GM10248 (cell line): ENCODE measurements at regions not wholly inside any gene's neighbourhood (a gene's known extent, or its start where the extent isn't known, plus 50 kb on each side); places are given as distances from the start of the nearest gene placed in this dataset.

Experiments
- CTCF ChIA-PET: fragments of 300-600 bp; sonication (Branson Sonifier 250); formaldehyde crosslinking; extraction: SDS; loops from one replicate; lab custom pipeline; 2021; ENCODE audit warnings: antibody characterized with exemption; lab: Yijun Ruan, JAX
- POLR2A ChIA-PET: fragments of 350-650 bp; sonication (Branson Sonifier 250); formaldehyde crosslinking; extraction: SDS; loops from one replicate; lab custom pipeline; 2020; ENCODE audit warnings: antibody characterized with exemption; lab: Yijun Ruan, JAX
- DNase-seq: peaks from one replicate; pipeline ENCODE4 v3.0.0; 2012; ENCODE audit errors: extremely low spot score
- TF ChIP-seq, protein P1 (sequence below): IDR thresholded peaks from 2 replicates; pipeline ENCODE4 v1.5.1; 2012; ENCODE audit warnings: mild to moderate bottlenecking, low read depth; ENCODE audit errors: extremely low read depth, missing control alignments, control extremely low read depth

DNA sequence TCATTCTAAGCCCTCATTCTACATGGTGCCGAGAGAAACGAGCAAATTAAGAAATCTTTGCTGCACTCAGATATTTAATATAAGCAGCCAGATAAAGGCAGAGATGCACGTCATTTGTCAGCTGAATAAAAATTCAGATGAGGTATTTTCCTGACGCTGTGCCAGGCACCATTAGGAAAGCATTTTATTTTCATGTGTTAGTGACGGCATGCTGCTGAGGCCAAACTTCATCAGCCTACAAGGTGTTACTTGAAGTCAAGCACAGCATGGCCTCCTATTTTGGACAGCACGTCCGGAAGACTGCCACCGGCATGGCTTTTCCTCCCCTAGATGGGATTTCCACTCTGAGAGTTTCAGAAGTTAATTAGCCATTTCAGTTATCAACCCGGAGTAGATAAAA lies 70.3 kb downstream of the IRX3 start:
- ChIA-PET POLR2A (no interaction called here), CTCF (interaction anchor here (1.3 kb wide), 1 partner anchor 8 kb away, joined by 3 read pairs; no protein-coding TSS in a partner anchor)
- no peak for DNase-seq
- TF ChIP-seq, protein P1, sequence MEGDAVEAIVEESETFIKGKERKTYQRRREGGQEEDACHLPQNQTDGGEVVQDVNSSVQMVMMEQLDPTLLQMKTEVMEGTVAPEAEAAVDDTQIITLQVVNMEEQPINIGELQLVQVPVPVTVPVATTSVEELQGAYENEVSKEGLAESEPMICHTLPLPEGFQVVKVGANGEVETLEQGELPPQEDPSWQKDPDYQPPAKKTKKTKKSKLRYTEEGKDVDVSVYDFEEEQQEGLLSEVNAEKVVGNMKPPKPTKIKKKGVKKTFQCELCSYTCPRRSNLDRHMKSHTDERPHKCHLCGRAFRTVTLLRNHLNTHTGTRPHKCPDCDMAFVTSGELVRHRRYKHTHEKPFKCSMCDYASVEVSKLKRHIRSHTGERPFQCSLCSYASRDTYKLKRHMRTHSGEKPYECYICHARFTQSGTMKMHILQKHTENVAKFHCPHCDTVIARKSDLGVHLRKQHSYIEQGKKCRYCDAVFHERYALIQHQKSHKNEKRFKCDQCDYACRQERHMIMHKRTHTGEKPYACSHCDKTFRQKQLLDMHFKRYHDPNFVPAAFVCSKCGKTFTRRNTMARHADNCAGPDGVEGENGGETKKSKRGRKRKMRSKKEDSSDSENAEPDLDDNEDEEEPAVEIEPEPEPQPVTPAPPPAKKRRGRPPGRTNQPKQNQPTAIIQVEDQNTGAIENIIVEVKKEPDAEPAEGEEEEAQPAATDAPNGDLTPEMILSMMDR = no peak

DNA sequence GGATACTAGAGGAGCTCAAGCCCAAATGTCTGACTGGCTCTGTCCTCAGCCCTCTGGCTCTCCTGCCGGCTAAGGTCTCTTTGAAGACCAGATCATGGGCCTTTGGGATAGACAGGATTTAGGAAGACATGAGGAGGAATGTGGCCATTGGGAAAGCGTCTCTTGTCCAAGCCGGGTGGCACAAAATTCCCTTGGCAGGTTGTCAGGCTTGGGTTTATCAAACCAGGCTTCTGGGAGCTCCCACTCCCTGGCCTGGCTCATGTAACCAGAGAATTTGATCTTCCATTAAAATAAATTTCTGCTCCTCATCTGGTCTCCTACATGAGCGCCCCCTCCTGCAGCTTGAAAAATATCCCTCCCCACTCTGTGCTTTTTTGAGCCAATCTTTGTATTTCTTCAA lies 71.1 kb downstream of the IRX3 start:
- ChIA-PET CTCF (no interaction called here), POLR2A (no interaction called here)
- TF ChIP-seq, protein P1 = no peak
- DNase-seq = no peak

DNA sequence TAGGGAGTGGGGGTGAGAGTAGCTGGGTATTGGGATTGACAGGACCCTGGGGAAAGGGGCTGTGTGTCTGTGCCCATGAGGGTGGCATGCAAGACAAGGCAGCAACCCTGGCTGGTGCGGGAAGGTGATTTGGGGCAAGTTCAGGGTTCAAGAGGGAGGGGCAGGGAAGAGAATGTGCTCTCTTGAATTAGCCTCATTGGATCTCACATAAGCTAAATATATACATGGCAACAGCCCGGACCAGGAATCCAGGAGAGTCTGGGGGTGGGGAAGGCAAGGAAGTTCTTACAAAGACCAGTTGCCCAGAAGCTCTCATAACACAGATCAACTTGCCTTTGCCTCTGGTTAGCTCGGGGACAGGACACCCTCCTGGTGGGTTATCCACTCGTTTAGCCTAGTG lies 73.3 kb downstream of the IRX3 start:
- POLR2A ChIA-PET = no interaction called here
- CTCF ChIA-PET = interaction anchor here (1.5 kb wide), 1 partner anchor 16 kb away, joined by 3 read pairs; no protein-coding TSS in a partner anchor
- TF ChIP-seq, protein P1 = no peak
- no peak for DNase-seq

DNA sequence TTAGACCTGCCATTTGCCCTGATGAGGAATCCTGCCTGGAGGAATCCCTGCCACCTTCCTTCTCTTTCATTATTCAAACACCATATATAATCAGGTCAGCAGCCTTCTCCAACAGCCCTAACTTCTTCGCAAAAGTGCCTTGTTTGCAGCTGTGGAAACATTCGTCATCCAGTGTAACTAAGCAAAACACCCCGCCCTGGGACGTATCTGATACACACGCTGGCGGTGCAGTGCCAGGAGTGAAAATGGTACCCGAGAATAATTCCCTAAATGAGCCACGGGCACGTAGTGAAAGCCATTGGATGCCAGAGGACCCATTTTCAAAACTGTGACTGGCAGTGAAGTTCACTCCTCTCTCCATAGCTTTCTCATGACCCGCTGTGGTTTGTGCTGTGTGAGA lies 73.7 kb downstream of the IRX3 start:
- TF ChIP-seq, protein P1 = no peak
- POLR2A ChIA-PET = no interaction called here
- DNase-seq = no peak
- CTCF ChIA-PET = interaction anchor here (0.8 to 1.5 kb wide), 3 partner anchors 11 to 18 kb away, joined by 3 to 4 read pairs (median 3); no protein-coding TSS in a partner anchor

DNA sequence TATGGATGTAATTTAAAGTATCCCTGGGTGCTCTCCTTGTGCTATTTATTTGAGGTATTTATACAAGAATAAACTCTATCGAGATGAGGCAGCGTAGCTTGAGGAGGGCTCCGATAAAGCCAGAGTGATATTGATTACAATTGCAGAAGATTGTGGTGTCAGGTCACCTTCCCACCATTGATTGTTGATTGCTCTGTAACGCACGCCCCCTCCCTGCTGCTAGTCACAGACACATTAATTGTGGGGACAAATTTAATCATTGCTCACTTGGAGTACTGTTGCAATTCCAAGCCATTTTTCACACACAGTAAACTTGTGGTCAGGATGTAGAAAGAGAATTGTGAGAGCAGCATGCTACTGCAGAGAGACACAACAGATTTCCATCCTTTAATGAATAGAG lies 75.4 kb downstream of the IRX3 start:
- no peak for DNase-seq
- ChIA-PET CTCF (interaction anchor here (1.4 kb wide), 1 partner anchor 16 kb away, joined by 4 read pairs; no protein-coding TSS in a partner anchor), POLR2A (no interaction called here)
- TF ChIP-seq, protein P1 = no peak

DNA sequence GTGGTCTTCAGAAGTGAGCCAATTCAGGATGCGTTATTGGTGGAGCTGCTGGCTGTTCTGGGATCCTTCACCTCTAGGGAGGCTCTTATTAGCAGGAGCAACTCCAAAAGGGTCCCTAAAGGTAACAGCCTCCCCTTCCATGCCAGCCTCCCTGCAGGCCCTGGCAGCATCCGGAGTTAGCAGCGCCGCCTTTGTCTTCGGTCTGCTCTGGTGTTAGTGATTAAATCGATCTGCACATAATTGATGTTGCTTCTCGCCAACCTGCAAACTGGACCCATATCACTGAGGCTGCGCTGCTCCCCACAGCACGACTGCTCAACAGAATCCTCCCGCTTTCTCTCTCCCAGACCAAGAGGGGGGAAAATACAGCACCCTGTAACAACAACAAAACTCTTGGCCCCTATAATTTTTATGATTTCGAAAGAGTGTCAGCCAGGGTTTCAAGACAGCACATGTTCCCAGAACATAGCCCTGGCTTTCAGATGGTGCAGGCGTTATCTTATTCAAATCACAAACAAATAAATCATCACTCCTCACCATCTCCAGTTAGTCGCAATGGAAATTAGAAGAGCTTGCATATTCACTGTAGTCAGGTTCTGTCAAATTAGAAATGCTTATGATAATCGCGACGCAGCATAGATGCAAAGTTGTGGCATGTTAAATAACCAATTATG lies 76.0 kb downstream of the IRX3 start:
- ChIA-PET CTCF (no interaction called here), POLR2A (no interaction called here)
- TF ChIP-seq, protein P1 = no peak
- DNase-seq = no peak

DNA sequence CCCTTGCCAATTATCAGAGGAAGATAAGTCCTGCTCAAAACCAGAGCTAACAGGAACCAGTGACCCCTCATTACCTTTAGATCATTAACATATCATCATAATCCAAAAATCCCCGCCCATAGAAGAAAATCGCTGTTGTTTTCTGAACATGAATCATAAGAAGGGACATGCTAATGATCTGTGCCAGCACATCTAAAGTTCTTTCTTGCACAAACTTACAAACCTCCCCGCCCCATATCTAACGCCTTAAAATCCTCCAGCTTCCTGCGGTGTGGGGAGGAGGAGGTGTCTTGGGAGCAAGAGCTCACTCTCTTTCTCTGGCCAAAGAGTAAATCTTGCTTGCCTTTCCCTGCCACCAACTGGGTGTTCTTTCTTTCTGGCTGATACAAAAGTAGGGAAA lies 78.3 kb downstream of the IRX3 start:
- TF ChIP-seq, protein P1 = no peak
- no peak for DNase-seq
- ChIA-PET POLR2A (interaction anchor here (0.6 kb wide), 1 partner anchor 1146 kb away, joined by 3 read pairs; no protein-coding TSS in a partner anchor), CTCF (interaction anchor here (0.9 to 1.4 kb wide), 3 partner anchors 8 to 13 kb away, joined by 3 to 4 read pairs (median 3); no protein-coding TSS in a partner anchor)
